ENCODE measurements at regions not wholly inside any gene's neighbourhood (a gene's known extent, or its start where the extent isn't known, plus 50 kb on each side); places are given as distances from the start of the nearest gene placed in this dataset.

DNA sequence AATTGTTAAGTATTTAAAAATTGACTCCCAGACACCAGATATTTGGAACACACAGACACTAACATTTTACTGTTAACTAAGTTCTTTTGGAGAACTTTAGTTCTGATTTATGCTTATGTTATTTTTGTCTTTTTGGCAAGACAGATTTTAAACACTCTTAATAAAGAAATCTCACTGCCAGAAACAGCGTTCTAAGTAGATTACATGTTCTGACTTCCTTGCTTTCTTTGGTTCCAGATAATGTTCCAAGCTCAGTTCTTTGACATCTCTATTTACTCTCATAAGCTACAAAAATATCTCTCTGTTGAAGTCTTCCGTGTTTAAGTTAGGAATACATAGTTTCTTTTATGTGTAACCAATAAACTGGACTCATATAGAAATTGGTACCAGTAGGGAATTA, 1699.6 kb downstream of the OTOL1 start:
- TF ChIP-seq, protein P1, sequence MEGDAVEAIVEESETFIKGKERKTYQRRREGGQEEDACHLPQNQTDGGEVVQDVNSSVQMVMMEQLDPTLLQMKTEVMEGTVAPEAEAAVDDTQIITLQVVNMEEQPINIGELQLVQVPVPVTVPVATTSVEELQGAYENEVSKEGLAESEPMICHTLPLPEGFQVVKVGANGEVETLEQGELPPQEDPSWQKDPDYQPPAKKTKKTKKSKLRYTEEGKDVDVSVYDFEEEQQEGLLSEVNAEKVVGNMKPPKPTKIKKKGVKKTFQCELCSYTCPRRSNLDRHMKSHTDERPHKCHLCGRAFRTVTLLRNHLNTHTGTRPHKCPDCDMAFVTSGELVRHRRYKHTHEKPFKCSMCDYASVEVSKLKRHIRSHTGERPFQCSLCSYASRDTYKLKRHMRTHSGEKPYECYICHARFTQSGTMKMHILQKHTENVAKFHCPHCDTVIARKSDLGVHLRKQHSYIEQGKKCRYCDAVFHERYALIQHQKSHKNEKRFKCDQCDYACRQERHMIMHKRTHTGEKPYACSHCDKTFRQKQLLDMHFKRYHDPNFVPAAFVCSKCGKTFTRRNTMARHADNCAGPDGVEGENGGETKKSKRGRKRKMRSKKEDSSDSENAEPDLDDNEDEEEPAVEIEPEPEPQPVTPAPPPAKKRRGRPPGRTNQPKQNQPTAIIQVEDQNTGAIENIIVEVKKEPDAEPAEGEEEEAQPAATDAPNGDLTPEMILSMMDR (IDR thresholded peaks at IDR 0.05; ENCODE audit: poor library complexity): no peak
- no peak for TF ChIP-seq EZH2 (IDR thresholded peaks at IDR 0.05; ENCODE audit: borderline replicate concordance)

Measured in hepatocyte (in vitro differentiated cells).